ENCODE measurements at regions not wholly inside any gene's neighbourhood (a gene's known extent, or its start where the extent isn't known, plus 50 kb on each side); places are given as distances from the start of the nearest gene placed in this dataset.

GRCh38 chr1:114278911-114279310 is 125.2 kb upstream of the SYT6 start:
- DNase-seq (ENCODE audit: low spot score), result no peak
- intact Hi-C loops (cut with DNase I), result no loop called here
- no peak for ATAC-seq

- intact Hi-C loops (cut with DNase I), result no loop called here
- ATAC-seq, result no peak
- DNase-seq (ENCODE audit: low spot score), result no peak
Observed at GRCh38 chr1:114278430-114278829, 124.8 kb upstream of the SYT6 start.

- DNase-seq (ENCODE audit: low spot score) (no peak), ATAC-seq (no peak)
- intact Hi-C loops (cut with DNase I), result no loop called here
Observed at GRCh38 chr1:114274621-114275317, 121.1 kb upstream of the SYT6 start.

GRCh38 chr1:114272593-114272992 is 118.9 kb upstream of the SYT6 start:
- no peak for DNase-seq (ENCODE audit: low spot score)
- no peak for ATAC-seq
- intact Hi-C loops (cut with DNase I), result no loop called here

GRCh38 chr1:114270718-114271117 is 117.0 kb upstream of the SYT6 start:
- intact Hi-C loops (cut with DNase I), result no loop called here
- no peak for ATAC-seq
- no peak for DNase-seq (ENCODE audit: low spot score)

GRCh38 chr1:114270282-114270681 is 116.6 kb upstream of the SYT6 start:
- ATAC-seq, result no peak
- DNase-seq (ENCODE audit: low spot score), result no peak
- intact Hi-C loops (cut with DNase I), result no loop called here

- no peak for ATAC-seq
- no peak for DNase-seq (ENCODE audit: low spot score)
- intact Hi-C loops (cut with DNase I), result no loop called here
Observed at GRCh38 chr1:114269539-114269938, 115.9 kb upstream of the SYT6 start.

GRCh38 chr1:114263343-114263742 is 109.7 kb upstream of the SYT6 start:
- DNase-seq (ENCODE audit: low spot score) (no peak), ATAC-seq (no peak)
- intact Hi-C loops (cut with DNase I), result no loop called here

GRCh38 chr1:114262337-114262736 is 108.7 kb upstream of the SYT6 start:
- DNase-seq (ENCODE audit: low spot score) (no peak), ATAC-seq (no peak)
- intact Hi-C loops (cut with DNase I), result no loop called here

- no peak for ATAC-seq
- no peak for DNase-seq (ENCODE audit: low spot score)
- intact Hi-C loops (cut with DNase I), result no loop called here
Observed at GRCh38 chr1:114260805-114261484, 107.3 kb upstream of the SYT6 start.

- intact Hi-C loops (cut with DNase I), result no loop called here
- no peak for ATAC-seq
Observed at GRCh38 chr1:114259511-114260160, 106.0 kb upstream of the SYT6 start.

GRCh38 chr1:114258633-114259032 is 105.0 kb upstream of the SYT6 start:
- DNase-seq (ENCODE audit: low spot score), result no peak
- intact Hi-C loops (cut with DNase I), result no loop called here
- ATAC-seq, result no peak

More at GRCh38 chr1:114259511-114260160, 106.0 kb upstream of the SYT6 start:
- no peak for DNase-seq (ENCODE audit: low spot score)

GRCh38 chr1:114258074-114258473 is 104.4 kb upstream of the SYT6 start:
- DNase-seq (ENCODE audit: low spot score) (no peak), ATAC-seq (no peak)
- intact Hi-C loops (cut with DNase I), result no loop called here

- ATAC-seq (no peak), DNase-seq (ENCODE audit: low spot score) (no peak)
- intact Hi-C loops (cut with DNase I), result no loop called here
Observed at GRCh38 chr1:114257554-114257953, 103.9 kb upstream of the SYT6 start.

GRCh38 chr1:114253900-114254299 is 100.2 kb upstream of the SYT6 start:
- intact Hi-C loops (cut with DNase I), result no loop called here
- no peak for ATAC-seq
- DNase-seq (ENCODE audit: low spot score), result no peak

- ATAC-seq (no peak), DNase-seq (ENCODE audit: low spot score) (no peak)
- intact Hi-C loops (cut with DNase I), result no loop called here
Observed at GRCh38 chr1:114251573-114251939, 97.9 kb upstream of the SYT6 start.

- ATAC-seq, result no peak
Observed at GRCh38 chr1:114250683-114251572, 97.3 kb upstream of the SYT6 start.

GRCh38 chr1:114249691-114250090 is 96.0 kb upstream of the SYT6 start:
- ATAC-seq (no peak), DNase-seq (ENCODE audit: low spot score) (no peak)
- intact Hi-C loops (cut with DNase I), result no loop called here

More at GRCh38 chr1:114250683-114251572, 97.3 kb upstream of the SYT6 start:
- intact Hi-C loops (cut with DNase I), result no loop called here
- DNase-seq (ENCODE audit: low spot score), result no peak

- ATAC-seq (no peak), DNase-seq (ENCODE audit: low spot score) (no peak)
- intact Hi-C loops (cut with DNase I), result no loop called here
Observed at GRCh38 chr1:114248162-114248561, 94.5 kb upstream of the SYT6 start.
